ENCODE measurements at regions not wholly inside any gene's neighbourhood (a gene's known extent, or its start where the extent isn't known, plus 50 kb on each side); places are given as distances from the start of the nearest gene placed in this dataset.

GRCh38 chr6:154565331-154565730 lies 54.8 kb upstream of the CNKSR3 start:
- TF ChIP-seq POLR2A (IDR thresholded peaks at IDR 0.05): no peak
- TF ChIP-seq, protein P1, sequence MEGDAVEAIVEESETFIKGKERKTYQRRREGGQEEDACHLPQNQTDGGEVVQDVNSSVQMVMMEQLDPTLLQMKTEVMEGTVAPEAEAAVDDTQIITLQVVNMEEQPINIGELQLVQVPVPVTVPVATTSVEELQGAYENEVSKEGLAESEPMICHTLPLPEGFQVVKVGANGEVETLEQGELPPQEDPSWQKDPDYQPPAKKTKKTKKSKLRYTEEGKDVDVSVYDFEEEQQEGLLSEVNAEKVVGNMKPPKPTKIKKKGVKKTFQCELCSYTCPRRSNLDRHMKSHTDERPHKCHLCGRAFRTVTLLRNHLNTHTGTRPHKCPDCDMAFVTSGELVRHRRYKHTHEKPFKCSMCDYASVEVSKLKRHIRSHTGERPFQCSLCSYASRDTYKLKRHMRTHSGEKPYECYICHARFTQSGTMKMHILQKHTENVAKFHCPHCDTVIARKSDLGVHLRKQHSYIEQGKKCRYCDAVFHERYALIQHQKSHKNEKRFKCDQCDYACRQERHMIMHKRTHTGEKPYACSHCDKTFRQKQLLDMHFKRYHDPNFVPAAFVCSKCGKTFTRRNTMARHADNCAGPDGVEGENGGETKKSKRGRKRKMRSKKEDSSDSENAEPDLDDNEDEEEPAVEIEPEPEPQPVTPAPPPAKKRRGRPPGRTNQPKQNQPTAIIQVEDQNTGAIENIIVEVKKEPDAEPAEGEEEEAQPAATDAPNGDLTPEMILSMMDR (IDR thresholded peaks at IDR 0.05 in 4 of 5, conservative IDR thresholded peaks at IDR 0.05 in 1 of 5): no peak
